Keratinocyte (primary cell): ENCODE measurements at regions not wholly inside any gene's neighbourhood (a gene's known extent, or its start where the extent isn't known, plus 50 kb on each side); places are given as distances from the start of the nearest gene placed in this dataset.

Experiments
- DNase-seq: peaks from one replicate; pipeline ENCODE4 v3.0.0-alpha.2; 2011; ENCODE audit warnings: low read depth, missing footprints, low spot score
- FAIRE-seq: peaks from 2 replicates; lab custom pipeline; 2011; peaks lifted over from hg19 to GRCh38; lab: Jason Lieb, UNC
- H2AFZ ChIP-seq: 2 replicates; pipeline ENCODE4 v1.6.0; 2012; ENCODE audit warnings: low read length, control low read depth, inconsistent platforms; ENCODE audit not compliant: control insufficient read depth
- H3K27ac ChIP-seq: 2 replicates; pipeline ENCODE4 v1.5.1; 2011; ENCODE audit warnings: low read length; ENCODE audit not compliant: control insufficient read depth, insufficient read depth
- H3K27me3 ChIP-seq: 3 replicates; pipeline ENCODE4 v1.6.0; 2011; ENCODE audit warnings: low read length; ENCODE audit not compliant: control insufficient read depth, insufficient read depth; ENCODE audit errors: extremely low read depth
- H3K36me3 ChIP-seq, 2 experiments: 2 replicates in 1 of 2; 3 replicates in 1 of 2; pipeline ENCODE4 v1.5.1; 2011; ENCODE audit warnings: low read length in 2 of 2, mild to moderate bottlenecking in 1 of 2; ENCODE audit not compliant: control insufficient read depth in 2 of 2, insufficient read depth in 2 of 2; ENCODE audit errors: extremely low read depth in 1 of 2
- H3K4me1 ChIP-seq: 3 replicates; pipeline ENCODE4 v1.5.1; 2011; ENCODE audit warnings: low read length; ENCODE audit not compliant: control insufficient read depth, insufficient read depth; ENCODE audit errors: extremely low read depth
- H3K4me2 ChIP-seq: 3 replicates; pipeline ENCODE4 v1.6.0; 2011; ENCODE audit warnings: low read depth, low read length; ENCODE audit not compliant: control insufficient read depth, insufficient read depth; ENCODE audit errors: extremely low read depth
- H3K4me3 ChIP-seq, 3 experiments: fragments of 200-600 bp in 1 of 3; sonication (generic) in 1 of 3; 2 replicates in 2 of 3; 3 replicates in 1 of 3; pipeline ENCODE4 v1.5.1; 2011 to 2016; ENCODE audit warnings: low read length in 3 of 3, mild to moderate bottlenecking in 3 of 3, control low read depth in 2 of 3, inconsistent platforms in 1 of 3, low read depth in 1 of 3, mixed read lengths in 1 of 3, mixed run types in 1 of 3, moderate library complexity in 1 of 3; ENCODE audit not compliant: control insufficient read depth in 2 of 3, insufficient read depth in 2 of 3; ENCODE audit errors: extremely low read depth in 1 of 3
- H3K79me2 ChIP-seq: 2 replicates; pipeline ENCODE4 v1.6.0; 2012; ENCODE audit warnings: low read length; ENCODE audit not compliant: control insufficient read depth, insufficient read depth
- H3K9ac ChIP-seq: 3 replicates; pipeline ENCODE4 v1.6.0; 2011; ENCODE audit warnings: low read length; ENCODE audit not compliant: control insufficient read depth, insufficient read depth; ENCODE audit errors: extremely low read depth
- H3K9me1 ChIP-seq: 3 replicates; pipeline ENCODE4 v1.6.0; 2011; ENCODE audit warnings: low read length; ENCODE audit not compliant: control insufficient read depth, insufficient read depth; ENCODE audit errors: extremely low read depth
- H3K9me3 ChIP-seq: 2 replicates; pipeline ENCODE4 v1.5.1; 2012; ENCODE audit warnings: low read depth, low read length; ENCODE audit not compliant: control insufficient read depth
- H4K20me1 ChIP-seq: 3 replicates; pipeline ENCODE4 v1.6.0; 2011; ENCODE audit warnings: low read length; ENCODE audit not compliant: control insufficient read depth, insufficient read depth; ENCODE audit errors: extremely low read depth
- CTCF ChIP-seq, 3 experiments: IDR thresholded peaks in 1 of 3; conservative IDR thresholded peaks in 1 of 3; optimal IDR thresholded peaks in 1 of 3; 2 replicates in 2 of 3; 3 replicates in 1 of 3; pipeline versions ENCODE3 to v1.5.1; 2011; ENCODE audit warnings: low read length in 3 of 3, mild to moderate bottlenecking in 3 of 3, moderate library complexity in 2 of 3, control low read depth in 1 of 3, inconsistent platforms in 1 of 3; ENCODE audit not compliant: insufficient read depth in 2 of 3; ENCODE audit errors: extremely low read depth in 1 of 3
- EZH2 ChIP-seq: IDR thresholded peaks from one replicate; pipeline ENCODE4 v1.6.1; 2012; ENCODE audit warnings: inconsistent platforms, mild to moderate bottlenecking, low read length, moderate library complexity
- dilution Hi-C: fragments of 300-500 bp; cut with MboI; formaldehyde crosslinking; loops from one replicate; pipeline ENCODE4 v1.7.0; 2020; ENCODE audit warnings: low sequenced_read_pairs; ENCODE audit not compliant: extremely low pct_ligation_motif_present

GRCh38 chr12:66033151-66033550, 97.4 kb downstream of the LLPH start:
- no peaks in the 10 kb centered on the region for H3K36me3 ChIP-seq
- DNase-seq: no peak
- dilution Hi-C loops: no loop called here
- no peaks in the 10 kb centered on the region for H3K27me3 ChIP-seq
- no peak overlapping the region for H3K9ac ChIP-seq
- H3K9me1 ChIP-seq: no peaks in the 10 kb centered on the region
- no peak overlapping the region for H3K4me2 ChIP-seq
- H4K20me1 ChIP-seq: no peaks in the 10 kb centered on the region
- H2AFZ ChIP-seq: no peak overlapping the region
- no peak for TF ChIP-seq CTCF (optimal IDR thresholded peaks at IDR 0.05 in 1 of 3, IDR thresholded peaks at IDR 0.05 in 1 of 3, conservative IDR thresholded peaks at IDR 0.05 in 1 of 3; ENCODE audit: extremely low read depth in 1 of 3, insufficient read depth in 2 of 3, low read length in 3 of 3)
- no peak for TF ChIP-seq EZH2
- no peaks in the 10 kb centered on the region for H3K9me3 ChIP-seq
- peaks cover 30% of the 10 kb centered on the region for H3K4me1 ChIP-seq
- H3K4me3 ChIP-seq: no peak overlapping the region
- no peaks in the 10 kb centered on the region for H3K79me2 ChIP-seq
- H3K27ac ChIP-seq: no peak overlapping the region
- FAIRE-seq: no peak

GRCh38 chr12:66032739-66033138, 97.8 kb downstream of the LLPH start:
- H3K9ac ChIP-seq: no peak overlapping the region
- H3K27ac ChIP-seq: no peak overlapping the region
- dilution Hi-C loops: no loop called here
- no peaks in the 10 kb centered on the region for H3K9me1 ChIP-seq
- no peaks in the 10 kb centered on the region for H4K20me1 ChIP-seq
- TF ChIP-seq CTCF (optimal IDR thresholded peaks at IDR 0.05 in 1 of 3, IDR thresholded peaks at IDR 0.05 in 1 of 3, conservative IDR thresholded peaks at IDR 0.05 in 1 of 3; ENCODE audit: extremely low read depth in 1 of 3, insufficient read depth in 2 of 3, low read length in 3 of 3): no peak
- TF ChIP-seq EZH2: no peak
- H3K4me2 ChIP-seq: no peak overlapping the region
- H2AFZ ChIP-seq: no peak overlapping the region
- no peak overlapping the region for H3K4me3 ChIP-seq
- DNase-seq (no peak), FAIRE-seq (no peak)
- H3K79me2 ChIP-seq: no peaks in the 10 kb centered on the region
- no peaks in the 10 kb centered on the region for H3K36me3 ChIP-seq
- H3K4me1 ChIP-seq: peaks cover 29% of the 10 kb centered on the region
- no peaks in the 10 kb centered on the region for H3K27me3 ChIP-seq
- H3K9me3 ChIP-seq: no peaks in the 10 kb centered on the region
